ENCODE measurements at regions not wholly inside any gene's neighbourhood (a gene's known extent, or its start where the extent isn't known, plus 50 kb on each side); places are given as distances from the start of the nearest gene placed in this dataset.

GRCh38 chr5:145500710-145501109 lies 334.4 kb downstream of the PRELID2 start:
- Histone ChIP-seq H3K9me3 (no peaks in the 10 kb centered on the region; the same call in 1 of the 2 replicates), H3K36me3 (no peaks in the 10 kb centered on the region), H3K27me3 (no peaks in the 10 kb centered on the region), H3K4me3 (no peak overlapping the region)
- DNase-seq, result no peak

GRCh38 chr5:145499483-145499882 lies 335.7 kb downstream of the PRELID2 start:
- no peaks in the 10 kb centered on the region; the same call in 1 of the 2 replicates for H3K9me3 ChIP-seq
- H3K4me3 ChIP-seq, result no peak overlapping the region
- peak; percentile 17 for DNase-seq
- no peaks in the 10 kb centered on the region for H3K27me3 ChIP-seq
- H3K36me3 ChIP-seq, result no peaks in the 10 kb centered on the region

GRCh38 chr5:145497052-145497451 lies 338.1 kb downstream of the PRELID2 start:
- Histone ChIP-seq H3K9me3 (no peaks in the 10 kb centered on the region; the same call in 1 of the 2 replicates), H3K27me3 (no peaks in the 10 kb centered on the region), H3K36me3 (no peaks in the 10 kb centered on the region), H3K4me3 (no peak overlapping the region)
- no peak for DNase-seq

GRCh38 chr5:145495741-145496140 lies 339.4 kb downstream of the PRELID2 start:
- Histone ChIP-seq H3K9me3 (no peaks in the 10 kb centered on the region), H3K27me3 (no peaks in the 10 kb centered on the region), H3K4me3 (no peak overlapping the region), H3K36me3 (no peaks in the 10 kb centered on the region)
- peak; percentile 79 for DNase-seq

GRCh38 chr5:145495196-145495595 lies 339.9 kb downstream of the PRELID2 start:
- Histone ChIP-seq H3K27me3 (no peaks in the 10 kb centered on the region), H3K4me3 (no peak overlapping the region), H3K36me3 (no peaks in the 10 kb centered on the region), H3K9me3 (no peaks in the 10 kb centered on the region)
- DNase-seq, result peak; percentile 16

- no peaks in the 10 kb centered on the region for H3K9me3 ChIP-seq
- no peaks in the 10 kb centered on the region for H3K36me3 ChIP-seq
- no peak overlapping the region for H3K4me3 ChIP-seq
- no peak for DNase-seq
- no peaks in the 10 kb centered on the region for H3K27me3 ChIP-seq
These were observed 341.7 kb downstream of the PRELID2 start for GRCh38 chr5:145493435-145493834.

GRCh38 chr5:145489516-145489915 lies 345.6 kb downstream of the PRELID2 start:
- DNase-seq, result no peak

GRCh38 chr5:145484158-145484557 lies 351.0 kb downstream of the PRELID2 start:
- H3K4me3 ChIP-seq, result no peak overlapping the region
- no peak for DNase-seq
- H3K36me3 ChIP-seq, result no peaks in the 10 kb centered on the region
- H3K27me3 ChIP-seq, result no peaks in the 10 kb centered on the region
- peaks cover 9% of the 10 kb centered on the region for H3K9me3 ChIP-seq

More at GRCh38 chr5:145489516-145489915, 345.6 kb downstream of the PRELID2 start:
- Histone ChIP-seq H3K36me3 (no peaks in the 10 kb centered on the region), H3K27me3 (no peaks in the 10 kb centered on the region), H3K4me3 (no peak overlapping the region), H3K9me3 (peaks cover 1% of the 10 kb centered on the region; the same call in 1 of the 2 replicates)

GRCh38 chr5:145483212-145483611 lies 351.9 kb downstream of the PRELID2 start:
- H3K4me3 ChIP-seq, result no peak overlapping the region
- H3K27me3 ChIP-seq, result no peaks in the 10 kb centered on the region
- H3K36me3 ChIP-seq, result no peaks in the 10 kb centered on the region
- H3K9me3 ChIP-seq, result peaks cover 9% of the 10 kb centered on the region
- DNase-seq, result peak; percentile 28

- no peak for DNase-seq
- no peak overlapping the region for H3K4me3 ChIP-seq
- no peaks in the 10 kb centered on the region for H3K36me3 ChIP-seq
- H3K9me3 ChIP-seq, result peaks cover 9% of the 10 kb centered on the region
- H3K27me3 ChIP-seq, result no peaks in the 10 kb centered on the region
These were observed 355.3 kb downstream of the PRELID2 start for GRCh38 chr5:145479857-145480256.

GRCh38 chr5:145479271-145479670 lies 355.9 kb downstream of the PRELID2 start:
- no peak overlapping the region for H3K4me3 ChIP-seq
- H3K27me3 ChIP-seq, result no peaks in the 10 kb centered on the region
- DNase-seq, result peak; percentile 47
- no peaks in the 10 kb centered on the region for H3K36me3 ChIP-seq
- peaks cover 5% of the 10 kb centered on the region for H3K9me3 ChIP-seq

GRCh38 chr5:145478651-145479050 lies 356.5 kb downstream of the PRELID2 start:
- Histone ChIP-seq H3K36me3 (no peaks in the 10 kb centered on the region), H3K27me3 (no peaks in the 10 kb centered on the region), H3K4me3 (no peak overlapping the region), H3K9me3 (peaks cover 3% of the 10 kb centered on the region; the same call in 1 of the 2 replicates)
- DNase-seq, result peak; percentile 35

- Histone ChIP-seq H3K27me3 (no peaks in the 10 kb centered on the region), H3K36me3 (no peaks in the 10 kb centered on the region), H3K9me3 (no peaks in the 10 kb centered on the region), H3K4me3 (no peak overlapping the region)
- no peak for DNase-seq
These were observed 362.0 kb downstream of the PRELID2 start for GRCh38 chr5:145473042-145473642.

GRCh38 chr5:145471831-145472612 lies 363.1 kb downstream of the PRELID2 start:
- H3K9me3 ChIP-seq, result no peaks in the 10 kb centered on the region
- no peaks in the 10 kb centered on the region for H3K36me3 ChIP-seq
- H3K27me3 ChIP-seq, result no peaks in the 10 kb centered on the region
- peak; percentile 33 for DNase-seq
- no peak overlapping the region for H3K4me3 ChIP-seq

GRCh38 chr5:145471026-145471425 lies 364.1 kb downstream of the PRELID2 start:
- DNase-seq, result no peak
- no peak overlapping the region for H3K4me3 ChIP-seq
- H3K9me3 ChIP-seq, result no peaks in the 10 kb centered on the region
- no peaks in the 10 kb centered on the region for H3K36me3 ChIP-seq
- H3K27me3 ChIP-seq, result no peaks in the 10 kb centered on the region

- H3K36me3 ChIP-seq, result no peaks in the 10 kb centered on the region
- DNase-seq, result no peak
- H3K27me3 ChIP-seq, result no peaks in the 10 kb centered on the region
- no peak overlapping the region for H3K4me3 ChIP-seq
- no peaks in the 10 kb centered on the region for H3K9me3 ChIP-seq
These were observed 364.7 kb downstream of the PRELID2 start for GRCh38 chr5:145470396-145470979.

- H3K4me3 ChIP-seq, result no peak overlapping the region
- H3K27me3 ChIP-seq, result no peaks in the 10 kb centered on the region
- H3K36me3 ChIP-seq, result no peaks in the 10 kb centered on the region
- no peaks in the 10 kb centered on the region for H3K9me3 ChIP-seq
- no peak for DNase-seq
These were observed 367.7 kb downstream of the PRELID2 start for GRCh38 chr5:145467446-145467845.

Data from MG63 (cell line).